ENCODE measurements at regions not wholly inside any gene's neighbourhood (a gene's known extent, or its start where the extent isn't known, plus 50 kb on each side); places are given as distances from the start of the nearest gene placed in this dataset.

GRCh38 chr10:52871191-52871843 lies 98.7 kb upstream of the MBL2 start:
- no peak overlapping the region for H3K27ac Mint-ChIP-seq
- Histone ChIP-seq H3K9me3 (ENCODE audit: control insufficient read depth in 1 of 2, insufficient read depth in 1 of 2, low read length in 2 of 2) (peaks cover 0 to 12% of the 10 kb centered on the region in 2 experiments), H3K4me1 (ENCODE audit: insufficient read depth, low read length) (no peaks in the 10 kb centered on the region), H3K27ac (ENCODE audit: low read depth in 1 of 2, low read length in 2 of 2) (no peak overlapping the region), H3K27me3 (ENCODE audit: control insufficient read depth in 1 of 2, insufficient read depth in 2 of 2, low read length in 2 of 2) (no peaks in the 10 kb centered on the region), H3K4me3 (ENCODE audit: low read length) (no peak overlapping the region), H3K36me3 (ENCODE audit: insufficient read depth, low read length) (no peaks in the 10 kb centered on the region)
- no peaks in the 10 kb centered on the region for H3K36me3 Mint-ChIP-seq (ENCODE audit: low read depth)
- CTCF ChIA-PET = no interaction called here
- POLR2A ChIA-PET = no interaction called here
- H3K4me1 Mint-ChIP-seq (ENCODE audit: low read depth) = no peaks in the 10 kb centered on the region
- no peaks in the 10 kb centered on the region for H3K27me3 Mint-ChIP-seq
- no peak overlapping the region for H3K4me3 Mint-ChIP-seq
- no peak for ATAC-seq (ENCODE audit: poor library complexity)
- H3K9me3 Mint-ChIP-seq = peaks cover 12% of the 10 kb centered on the region
- intact Hi-C loops (cut with DNase I, micrococcal nuclease) = no loop called here
- no peak for DNase-seq
- TF ChIP-seq CTCF (IDR thresholded peaks at IDR 0.05) = no peak

GRCh38 chr10:52870562-52870961 lies 98.0 kb upstream of the MBL2 start:
- Mint-ChIP-seq H3K27me3 (no peaks in the 10 kb centered on the region), H3K4me1 (ENCODE audit: low read depth) (no peaks in the 10 kb centered on the region), H3K27ac (no peak overlapping the region), H3K36me3 (ENCODE audit: low read depth) (no peaks in the 10 kb centered on the region), H3K9me3 (peaks cover 12% of the 10 kb centered on the region), H3K4me3 (no peak overlapping the region)
- intact Hi-C loops (cut with DNase I, micrococcal nuclease) = no loop called here
- Histone ChIP-seq H3K9me3 (ENCODE audit: control insufficient read depth in 1 of 2, insufficient read depth in 1 of 2, low read length in 2 of 2) (peaks cover 0 to 14% of the 10 kb centered on the region in 2 experiments), H3K27me3 (ENCODE audit: control insufficient read depth in 1 of 2, insufficient read depth in 2 of 2, low read length in 2 of 2) (no peaks in the 10 kb centered on the region), H3K4me1 (ENCODE audit: insufficient read depth, low read length) (no peaks in the 10 kb centered on the region), H3K4me3 (ENCODE audit: low read length) (no peak overlapping the region), H3K36me3 (ENCODE audit: insufficient read depth, low read length) (no peaks in the 10 kb centered on the region), H3K27ac (ENCODE audit: low read depth in 1 of 2, low read length in 2 of 2) (no peak overlapping the region)
- no peak for TF ChIP-seq CTCF (IDR thresholded peaks at IDR 0.05)
- DNase-seq (no peak), ATAC-seq (ENCODE audit: poor library complexity) (no peak)
- CTCF ChIA-PET = no interaction called here
- POLR2A ChIA-PET = no interaction called here

- Histone ChIP-seq H3K36me3 (ENCODE audit: insufficient read depth, low read length) (no peaks in the 10 kb centered on the region), H3K4me1 (ENCODE audit: insufficient read depth, low read length) (no peaks in the 10 kb centered on the region), H3K9me3 (ENCODE audit: control insufficient read depth in 1 of 2, insufficient read depth in 1 of 2, low read length in 2 of 2) (peaks cover 0 to 19% of the 10 kb centered on the region in 2 experiments), H3K27me3 (ENCODE audit: control insufficient read depth in 1 of 2, insufficient read depth in 2 of 2, low read length in 2 of 2) (no peaks in the 10 kb centered on the region), H3K27ac (ENCODE audit: low read depth in 1 of 2, low read length in 2 of 2) (no peak overlapping the region), H3K4me3 (ENCODE audit: low read length) (no peak overlapping the region)
- no peak overlapping the region for H3K27ac Mint-ChIP-seq
- no peak for ATAC-seq (ENCODE audit: poor library complexity)
- no peak for TF ChIP-seq CTCF (IDR thresholded peaks at IDR 0.05)
- intact Hi-C loops (cut with DNase I, micrococcal nuclease) = no loop called here
- POLR2A ChIA-PET = no interaction called here
- H3K9me3 Mint-ChIP-seq = peaks cover 12% of the 10 kb centered on the region
- no peaks in the 10 kb centered on the region for H3K27me3 Mint-ChIP-seq
- no peaks in the 10 kb centered on the region for H3K36me3 Mint-ChIP-seq (ENCODE audit: low read depth)
- CTCF ChIA-PET = no interaction called here
- DNase-seq = no peak
- no peak overlapping the region for H3K4me3 Mint-ChIP-seq
- no peaks in the 10 kb centered on the region for H3K4me1 Mint-ChIP-seq (ENCODE audit: low read depth)
Measured at GRCh38 chr10:52869864-52870263, 97.3 kb upstream of the MBL2 start.
